ENCODE measurements at regions not wholly inside any gene's neighbourhood (a gene's known extent, or its start where the extent isn't known, plus 50 kb on each side); places are given as distances from the start of the nearest gene placed in this dataset.

DNA sequence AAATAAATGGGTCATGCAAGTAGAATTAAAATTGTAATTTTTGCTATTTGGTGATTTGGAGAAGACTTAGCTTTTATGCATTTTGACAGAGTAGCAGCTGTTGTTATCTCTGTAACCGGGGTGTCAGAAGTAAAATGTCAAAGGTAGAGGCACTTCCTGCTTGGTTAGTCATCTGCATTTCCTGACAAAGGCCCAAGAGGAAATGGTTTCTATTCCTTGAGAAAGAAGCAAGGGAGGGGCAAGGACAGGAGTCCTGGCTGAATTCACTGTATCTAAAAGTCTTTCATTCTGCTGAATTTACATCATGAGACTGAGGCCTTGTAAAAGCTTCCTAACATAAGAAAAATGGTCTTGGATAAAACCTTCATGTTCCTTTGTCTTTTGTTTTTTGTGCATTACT lies 550.9 kb upstream of the BOD1L1 start:
- no peak overlapping the region for H3K4me3 ChIP-seq (ENCODE audit: low read depth, low read length)
- TF ChIP-seq, protein P1, sequence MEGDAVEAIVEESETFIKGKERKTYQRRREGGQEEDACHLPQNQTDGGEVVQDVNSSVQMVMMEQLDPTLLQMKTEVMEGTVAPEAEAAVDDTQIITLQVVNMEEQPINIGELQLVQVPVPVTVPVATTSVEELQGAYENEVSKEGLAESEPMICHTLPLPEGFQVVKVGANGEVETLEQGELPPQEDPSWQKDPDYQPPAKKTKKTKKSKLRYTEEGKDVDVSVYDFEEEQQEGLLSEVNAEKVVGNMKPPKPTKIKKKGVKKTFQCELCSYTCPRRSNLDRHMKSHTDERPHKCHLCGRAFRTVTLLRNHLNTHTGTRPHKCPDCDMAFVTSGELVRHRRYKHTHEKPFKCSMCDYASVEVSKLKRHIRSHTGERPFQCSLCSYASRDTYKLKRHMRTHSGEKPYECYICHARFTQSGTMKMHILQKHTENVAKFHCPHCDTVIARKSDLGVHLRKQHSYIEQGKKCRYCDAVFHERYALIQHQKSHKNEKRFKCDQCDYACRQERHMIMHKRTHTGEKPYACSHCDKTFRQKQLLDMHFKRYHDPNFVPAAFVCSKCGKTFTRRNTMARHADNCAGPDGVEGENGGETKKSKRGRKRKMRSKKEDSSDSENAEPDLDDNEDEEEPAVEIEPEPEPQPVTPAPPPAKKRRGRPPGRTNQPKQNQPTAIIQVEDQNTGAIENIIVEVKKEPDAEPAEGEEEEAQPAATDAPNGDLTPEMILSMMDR (IDR thresholded peaks at IDR 0.05; ENCODE audit: borderline replicate concordance, insufficient read depth, low read depth, low read length): no peak

DNA sequence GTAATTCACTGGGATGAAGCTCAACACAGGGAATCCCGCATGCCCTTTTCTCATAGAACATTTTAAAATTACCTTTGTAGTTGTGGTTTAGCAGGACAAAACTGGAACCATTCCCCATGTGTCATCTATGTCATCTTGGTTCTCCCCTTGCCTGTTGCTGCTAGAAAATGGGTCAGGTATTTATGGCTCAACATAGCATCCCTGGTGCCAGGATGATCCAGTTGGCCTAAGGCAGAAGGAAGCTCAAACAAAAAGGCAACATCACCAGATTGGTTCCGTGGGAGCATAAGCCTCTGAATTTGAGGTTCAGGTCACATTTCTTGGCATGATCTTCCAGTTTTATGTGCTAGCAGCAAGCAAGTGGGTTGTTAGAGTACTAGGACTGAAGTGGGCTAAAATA lies 552.6 kb upstream of the BOD1L1 start:
- TF ChIP-seq, protein P1 (IDR thresholded peaks at IDR 0.05; ENCODE audit: borderline replicate concordance, insufficient read depth, low read depth, low read length): no peak

DNA sequence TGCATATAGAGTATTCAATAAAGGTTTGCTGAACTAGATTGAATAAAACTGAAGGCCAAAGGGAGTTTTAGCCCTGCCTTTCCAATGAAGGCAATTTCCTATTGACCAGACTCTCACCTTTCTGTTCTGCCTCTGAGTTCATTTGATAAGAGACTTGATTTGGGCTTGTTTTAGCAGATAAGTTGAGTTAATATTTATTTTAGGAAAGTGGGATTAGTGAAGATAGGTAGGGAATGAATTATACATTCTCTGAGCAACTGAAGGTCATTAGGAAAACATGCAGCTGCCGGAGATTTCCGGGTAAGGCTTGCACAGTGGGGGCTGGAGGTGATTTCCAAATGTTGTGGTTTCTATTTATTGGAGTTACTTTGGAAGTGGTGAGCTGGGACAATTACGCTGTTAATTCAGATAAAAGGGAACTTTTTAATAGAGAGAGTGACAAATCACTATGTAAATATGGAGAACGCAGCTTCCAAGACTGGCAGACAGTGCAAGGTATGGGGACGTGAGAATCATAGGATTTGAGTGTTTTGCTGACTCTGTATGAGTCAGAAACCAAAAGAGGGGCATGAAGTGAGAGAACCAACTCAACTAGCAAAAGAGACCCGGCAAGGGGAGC lies 553.6 kb upstream of the BOD1L1 start:
- H3K4me3 ChIP-seq (ENCODE audit: low read depth, low read length): no peak overlapping the region
- TF ChIP-seq, protein P1 (IDR thresholded peaks at IDR 0.05; ENCODE audit: borderline replicate concordance, insufficient read depth, low read depth, low read length): no peak

More for the DNA sequence above, 552.6 kb upstream of the BOD1L1 start:
- no peak overlapping the region for H3K4me3 ChIP-seq (ENCODE audit: low read depth, low read length)

DNA sequence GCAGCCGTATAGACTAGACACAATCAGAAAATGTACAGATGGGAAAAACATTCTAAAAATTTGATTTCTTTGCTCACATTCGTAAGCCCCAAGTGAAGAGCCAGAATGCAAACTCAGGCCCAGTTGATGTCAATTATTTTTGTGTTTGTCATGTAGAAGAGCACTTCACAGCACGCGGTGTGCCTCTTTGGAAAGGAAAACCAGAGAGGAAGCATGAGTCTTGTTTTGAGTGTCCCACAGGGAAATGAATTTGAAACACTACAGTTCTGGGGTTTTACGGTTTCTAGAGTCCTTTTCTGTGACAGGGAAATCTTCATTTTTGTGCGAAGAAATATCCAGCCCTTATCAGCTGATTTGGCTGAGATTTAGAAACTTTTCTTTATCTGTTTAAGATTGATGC lies 554.6 kb upstream of the BOD1L1 start:
- H3K4me3 ChIP-seq (ENCODE audit: low read depth, low read length): no peak overlapping the region
- TF ChIP-seq, protein P1 (IDR thresholded peaks at IDR 0.05; ENCODE audit: borderline replicate concordance, insufficient read depth, low read depth, low read length): no peak

DNA sequence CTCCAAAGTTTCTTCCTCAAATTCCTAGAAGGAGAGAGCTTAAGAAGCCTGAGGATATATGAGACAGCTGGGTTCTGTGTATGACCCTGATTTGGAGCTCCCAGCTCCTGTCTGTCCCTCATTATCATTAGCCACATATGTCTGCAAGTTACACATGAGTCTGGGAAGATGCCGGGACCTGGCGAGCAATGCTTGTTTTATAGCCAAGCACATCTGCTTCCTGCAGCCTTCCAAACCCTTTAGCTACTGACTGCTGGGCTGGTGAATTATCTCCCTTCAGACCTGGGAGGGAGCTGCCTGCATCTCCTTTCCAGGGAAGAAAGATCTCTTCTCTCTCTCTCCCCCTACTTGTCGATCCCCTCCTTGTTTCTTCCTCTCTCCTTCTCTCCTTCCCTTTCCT lies 556.7 kb upstream of the BOD1L1 start:
- H3K4me3 ChIP-seq (ENCODE audit: low read depth, low read length): no peak overlapping the region
- TF ChIP-seq, protein P1 (IDR thresholded peaks at IDR 0.05; ENCODE audit: borderline replicate concordance, insufficient read depth, low read depth, low read length): no peak

DNA sequence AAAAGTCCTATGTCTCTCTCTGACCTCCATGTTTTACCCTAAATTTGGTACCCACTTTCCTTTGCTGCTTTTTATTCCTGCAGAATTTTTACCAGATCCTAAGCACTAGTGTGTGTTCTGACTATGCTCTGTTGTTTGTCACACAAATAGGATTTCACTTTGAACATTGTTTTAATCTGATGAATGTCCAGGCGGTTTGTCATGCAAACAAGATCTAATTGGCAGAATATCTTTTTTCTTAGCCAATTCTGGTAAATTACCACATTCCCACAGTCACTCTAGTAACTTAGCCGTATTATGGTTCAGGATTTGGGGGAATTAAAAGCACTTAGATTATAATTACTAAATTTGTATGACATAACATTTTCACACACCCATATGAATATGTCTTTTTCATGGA lies 557.2 kb upstream of the BOD1L1 start:
- H3K4me3 ChIP-seq (ENCODE audit: low read depth, low read length): no peak overlapping the region
- TF ChIP-seq, protein P1 (IDR thresholded peaks at IDR 0.05; ENCODE audit: borderline replicate concordance, insufficient read depth, low read depth, low read length): no peak

DNA sequence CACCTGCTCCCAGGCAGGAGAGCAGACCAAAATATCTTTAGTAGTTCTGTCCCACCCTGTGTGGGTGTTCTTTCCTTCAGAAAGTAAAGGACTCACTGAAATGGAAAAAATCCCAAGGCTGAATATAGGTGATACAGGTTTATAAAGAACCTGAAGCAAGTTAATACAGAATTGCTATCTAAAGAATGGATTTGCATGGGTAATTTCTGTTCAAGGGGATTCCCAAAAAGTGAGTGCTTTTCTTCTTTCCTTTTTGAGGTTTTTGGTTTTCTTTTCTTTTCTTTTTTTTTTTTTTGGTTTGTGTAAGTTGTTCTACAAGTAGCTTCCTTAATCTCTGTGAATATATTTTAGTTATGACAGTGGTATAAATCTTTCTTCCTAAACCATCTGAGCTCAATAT lies 560.7 kb upstream of the BOD1L1 start:
- TF ChIP-seq, protein P1 (IDR thresholded peaks at IDR 0.05; ENCODE audit: borderline replicate concordance, insufficient read depth, low read depth, low read length): no peak
- H3K4me3 ChIP-seq (ENCODE audit: low read depth, low read length): no peak overlapping the region

Measured in GM12875 (cell line).